ENCODE measurements at regions not wholly inside any gene's neighbourhood (a gene's known extent, or its start where the extent isn't known, plus 50 kb on each side); places are given as distances from the start of the nearest gene placed in this dataset.

GRCh38 chr1:57957576-57957975, 533.7 kb upstream of the DAB1 start:
- no peak overlapping the region for H3K27ac ChIP-seq
- in situ Hi-C loops (cut with MboI; ENCODE audit: low sequenced_read_pairs in 4 of 4) (no loop called here), intact Hi-C loops (cut with DNase I; ENCODE audit: low total_unique reads) (no loop called here)
- H3K9me3 ChIP-seq: no peaks in the 10 kb centered on the region
- TF ChIP-seq POLR2A (IDR thresholded peaks at IDR 0.05) (no peak), CTCF (IDR thresholded peaks at IDR 0.05 in 4 of 5, conservative IDR thresholded peaks at IDR 0.05 in 1 of 5) (no peak)
- no peaks in the 10 kb centered on the region for H3K27me3 ChIP-seq
- no peak overlapping the region for H3K4me3 ChIP-seq
- H3K36me3 ChIP-seq: no peaks in the 10 kb centered on the region
- DNase-seq (no peak), ATAC-seq (no peak)
- no peaks in the 10 kb centered on the region for H3K4me1 ChIP-seq

GRCh38 chr1:57951390-57951789, 527.5 kb upstream of the DAB1 start:
- ATAC-seq (no peak), DNase-seq (no peak)
- H3K9me3 ChIP-seq: no peaks in the 10 kb centered on the region
- H3K27ac ChIP-seq: no peak overlapping the region
- in situ Hi-C loops (cut with MboI; ENCODE audit: low sequenced_read_pairs in 4 of 4): no loop called here
- H3K36me3 ChIP-seq: no peaks in the 10 kb centered on the region
- H3K4me1 ChIP-seq: no peaks in the 10 kb centered on the region
- intact Hi-C loops (cut with DNase I; ENCODE audit: low total_unique reads): no loop called here
- no peaks in the 10 kb centered on the region for H3K27me3 ChIP-seq
- no peak overlapping the region for H3K4me3 ChIP-seq
- no peak for TF ChIP-seq CTCF (IDR thresholded peaks at IDR 0.05 in 4 of 5, conservative IDR thresholded peaks at IDR 0.05 in 1 of 5)
- no peak for TF ChIP-seq POLR2A (IDR thresholded peaks at IDR 0.05)

- Histone ChIP-seq H3K9me3 (no peaks in the 10 kb centered on the region), H3K27me3 (no peaks in the 10 kb centered on the region), H3K27ac (no peak overlapping the region), H3K36me3 (no peaks in the 10 kb centered on the region), H3K4me1 (no peaks in the 10 kb centered on the region), H3K4me3 (no peak overlapping the region)
- ATAC-seq (no peak), DNase-seq (no peak)
- TF ChIP-seq POLR2A (IDR thresholded peaks at IDR 0.05): no peak
- no peak for TF ChIP-seq CTCF (IDR thresholded peaks at IDR 0.05 in 4 of 5, conservative IDR thresholded peaks at IDR 0.05 in 1 of 5)
- in situ Hi-C loops (cut with MboI; ENCODE audit: low sequenced_read_pairs in 4 of 4) (no loop called here), intact Hi-C loops (cut with DNase I; ENCODE audit: low total_unique reads) (no loop called here)
Measured at GRCh38 chr1:57949168-57949567, 525.3 kb upstream of the DAB1 start.

GRCh38 chr1:57947471-57947870, 523.6 kb upstream of the DAB1 start:
- intact Hi-C loops (cut with DNase I; ENCODE audit: low total_unique reads): no loop called here
- in situ Hi-C loops (cut with MboI; ENCODE audit: low sequenced_read_pairs in 4 of 4): no loop called here
- TF ChIP-seq POLR2A (IDR thresholded peaks at IDR 0.05) (no peak), CTCF (IDR thresholded peaks at IDR 0.05 in 4 of 5, conservative IDR thresholded peaks at IDR 0.05 in 1 of 5) (no peak)
- Histone ChIP-seq H3K4me3 (no peak overlapping the region), H3K27ac (no peak overlapping the region), H3K4me1 (no peaks in the 10 kb centered on the region), H3K9me3 (no peaks in the 10 kb centered on the region), H3K27me3 (no peaks in the 10 kb centered on the region), H3K36me3 (no peaks in the 10 kb centered on the region)
- ATAC-seq: no peak
- no peak for DNase-seq

GRCh38 chr1:57945045-57945444, 521.2 kb upstream of the DAB1 start:
- in situ Hi-C loops (cut with MboI; ENCODE audit: low sequenced_read_pairs in 4 of 4) (no loop called here), intact Hi-C loops (cut with DNase I; ENCODE audit: low total_unique reads) (no loop called here)
- Histone ChIP-seq H3K27ac (no peak overlapping the region), H3K4me1 (no peaks in the 10 kb centered on the region), H3K27me3 (no peaks in the 10 kb centered on the region), H3K4me3 (no peak overlapping the region), H3K36me3 (no peaks in the 10 kb centered on the region), H3K9me3 (no peaks in the 10 kb centered on the region)
- DNase-seq (no peak), ATAC-seq (no peak)
- TF ChIP-seq CTCF (IDR thresholded peaks at IDR 0.05 in 4 of 5, conservative IDR thresholded peaks at IDR 0.05 in 1 of 5) (no peak), POLR2A (IDR thresholded peaks at IDR 0.05) (no peak)
